ENCODE measurements at regions not wholly inside any gene's neighbourhood (a gene's known extent, or its start where the extent isn't known, plus 50 kb on each side); places are given as distances from the start of the nearest gene placed in this dataset.
A peak's percentile ranks its signal among the peaks of the same experiment; 100 is the strongest.

GRCh38 chr14:24693983-24694382, 60.0 kb upstream of the GZMB start:
- DNase-seq (ENCODE audit: low read depth in 1 of 2, low spot score in 1 of 2), result no peak

GRCh38 chr14:24693353-24693737, 59.4 kb upstream of the GZMB start:
- no peak for DNase-seq (ENCODE audit: low read depth in 1 of 2, low spot score in 1 of 2)

DNA sequence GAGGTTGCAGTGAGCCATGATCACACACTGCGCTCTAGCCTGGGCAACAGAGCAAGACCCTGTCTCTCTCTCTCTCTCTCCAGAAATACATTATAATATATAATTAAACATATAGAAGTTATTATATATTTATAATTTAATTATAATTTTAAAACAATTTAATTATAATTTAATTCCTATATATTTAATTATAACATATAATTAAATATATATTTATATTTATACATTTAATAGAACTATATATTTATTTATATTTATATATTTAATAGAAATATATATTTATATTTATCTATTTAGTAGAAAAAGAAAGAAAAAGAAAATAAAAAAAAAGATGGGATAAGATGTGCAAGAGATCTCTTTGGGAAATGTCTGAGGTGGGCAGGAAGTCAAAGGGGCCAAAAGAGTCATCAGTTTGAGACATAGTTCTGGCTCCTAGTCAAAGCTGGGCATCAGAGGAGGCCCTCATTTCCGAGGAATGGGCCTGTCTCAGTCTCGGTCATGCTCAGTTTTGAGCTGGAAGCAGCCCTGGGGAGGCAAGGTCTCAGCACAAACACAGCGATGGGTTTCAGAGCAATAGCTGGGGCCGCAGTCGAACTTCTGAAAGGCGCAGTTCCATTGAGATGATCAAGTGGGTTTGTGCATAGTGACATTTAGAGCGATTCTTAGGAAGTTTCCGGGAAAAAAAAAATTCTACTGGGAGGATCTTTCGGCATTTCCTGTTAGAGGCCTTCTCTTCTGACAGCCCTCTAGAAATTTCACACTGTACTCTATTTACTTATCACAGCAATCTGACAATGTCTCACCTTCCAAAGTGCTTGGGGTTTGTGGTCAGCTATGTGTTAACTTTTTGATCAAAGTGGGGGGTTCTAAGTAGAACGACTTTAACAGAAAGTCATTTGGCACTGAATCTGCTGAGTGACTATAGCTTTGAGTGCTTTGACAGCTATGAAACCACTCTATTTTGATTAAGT, 58.7 kb upstream of the GZMB start:
- DNase-seq (ENCODE audit: low read depth in 1 of 2, low spot score in 1 of 2), result peak in 1 of 2 donors; percentile 13

- DNase-seq (ENCODE audit: low read depth in 1 of 2, low spot score in 1 of 2), result no peak
These were observed 56.5 kb upstream of the GZMB start for GRCh38 chr14:24690492-24690891.

- DNase-seq (ENCODE audit: low read depth in 1 of 2, low spot score in 1 of 2), result no peak
These were observed 54.2 kb upstream of the GZMB start for GRCh38 chr14:24688030-24688658.

All from activated T-helper 1 cell treated with anti-CD3 and anti-CD28 coated beads, Interleukin-2, amount 50 U/mL, for 16 hours (primary cell).